HG03066 (cell line): ENCODE measurements at regions not wholly inside any gene's neighbourhood (a gene's known extent, or its start where the extent isn't known, plus 50 kb on each side); places are given as distances from the start of the nearest gene placed in this dataset.

Experiments
- ATAC-seq: cut with Tn5 transposase; IDR thresholded peaks from one replicate; pipeline ENCODE4 v1.9.1; 2021; ENCODE audit warnings: low read depth; ENCODE audit not compliant: unreplicated experiment

GRCh38 chr16:73547552-73548403, 499.9 kb upstream of the ZFHX3 start:
- no peak for ATAC-seq

- ATAC-seq: no peak
Observed at GRCh38 chr16:73546341-73546845, 498.5 kb upstream of the ZFHX3 start.

GRCh38 chr16:73545755-73546154, 497.8 kb upstream of the ZFHX3 start:
- no peak for ATAC-seq

GRCh38 chr16:73545290-73545689, 497.4 kb upstream of the ZFHX3 start:
- ATAC-seq: no peak

GRCh38 chr16:73544826-73545225, 496.9 kb upstream of the ZFHX3 start:
- no peak for ATAC-seq

- ATAC-seq: no peak
Observed at GRCh38 chr16:73543970-73544599, 496.2 kb upstream of the ZFHX3 start.

GRCh38 chr16:73543331-73543969, 495.5 kb upstream of the ZFHX3 start:
- ATAC-seq: no peak

GRCh38 chr16:73542885-73543284, 495.0 kb upstream of the ZFHX3 start:
- no peak for ATAC-seq

GRCh38 chr16:73537921-73538320, 490.0 kb upstream of the ZFHX3 start:
- ATAC-seq: no peak

GRCh38 chr16:73536931-73537330, 489.0 kb upstream of the ZFHX3 start:
- ATAC-seq: no peak

- ATAC-seq: no peak
Observed at GRCh38 chr16:73531021-73531420, 483.1 kb upstream of the ZFHX3 start.

- ATAC-seq: no peak
Observed at GRCh38 chr16:73530529-73530928, 482.6 kb upstream of the ZFHX3 start.

- ATAC-seq: no peak
Observed at GRCh38 chr16:73529303-73530012, 481.5 kb upstream of the ZFHX3 start.

GRCh38 chr16:73527187-73527586, 479.3 kb upstream of the ZFHX3 start:
- ATAC-seq: no peak

- no peak for ATAC-seq
Observed at GRCh38 chr16:73526011-73526804, 478.3 kb upstream of the ZFHX3 start.

GRCh38 chr16:73523209-73523608, 475.3 kb upstream of the ZFHX3 start:
- no peak for ATAC-seq

- ATAC-seq: no peak
Observed at GRCh38 chr16:73521499-73521898, 473.6 kb upstream of the ZFHX3 start.

GRCh38 chr16:73515616-73516015, 467.7 kb upstream of the ZFHX3 start:
- ATAC-seq: no peak

GRCh38 chr16:73510852-73511251, 462.9 kb upstream of the ZFHX3 start:
- ATAC-seq: no peak

GRCh38 chr16:73506568-73507056, 458.7 kb upstream of the ZFHX3 start:
- no peak for ATAC-seq
